NCI-H1930 (cell line): ENCODE measurements at regions not wholly inside any gene's neighbourhood (a gene's known extent, or its start where the extent isn't known, plus 50 kb on each side); places are given as distances from the start of the nearest gene placed in this dataset.
"Not testable (repeated sequence)": the region's sequence is repeated elsewhere in the genome, so short reads cannot be mapped to it uniquely, and the experiment has no call there.

Experiments used
- DNase-seq, 2 experiments: peaks; one replicate each; lab custom pipeline; 2025; lab: John Stamatoyannopoulos, UW

GRCh38 chr4:144371485-144371884 is 231.0 kb upstream of the GYPA start:
- DNase-seq = no peak

- DNase-seq = no peak
These were observed 233.5 kb upstream of the GYPA start for GRCh38 chr4:144374065-144374464.

GRCh38 chr4:144376866-144377265 is 236.3 kb upstream of the GYPA start:
- DNase-seq = no peak

- DNase-seq = no peak
These were observed 243.9 kb upstream of the GYPA start for GRCh38 chr4:144384408-144384807.

- DNase-seq = no peak
These were observed 246.0 kb upstream of the HHIP start for GRCh38 chr4:144399927-144400326.

- no peak for DNase-seq
These were observed 243.8 kb upstream of the HHIP start for GRCh38 chr4:144402176-144402575.

- no peak for DNase-seq
These were observed 243.0 kb upstream of the HHIP start for GRCh38 chr4:144402999-144403398.

GRCh38 chr4:144403893-144404292 is 242.1 kb upstream of the HHIP start:
- no peak for DNase-seq

GRCh38 chr4:144409525-144409924 is 236.4 kb upstream of the HHIP start:
- DNase-seq = no peak

- DNase-seq = no peak
These were observed 235.6 kb upstream of the HHIP start for GRCh38 chr4:144410230-144410783.

- no peak for DNase-seq
These were observed 234.8 kb upstream of the HHIP start for GRCh38 chr4:144411119-144411518.

GRCh38 chr4:144411700-144412099 is 234.3 kb upstream of the HHIP start:
- DNase-seq = no peak

- DNase-seq = no peak
These were observed 224.9 kb upstream of the HHIP start for GRCh38 chr4:144421056-144421455.

GRCh38 chr4:144421839-144422565 is 224.0 kb upstream of the HHIP start:
- no peak for DNase-seq

GRCh38 chr4:144423930-144424329 is 222.0 kb upstream of the HHIP start:
- no peak for DNase-seq

- not testable (repeated sequence) for DNase-seq
These were observed 219.9 kb upstream of the HHIP start for GRCh38 chr4:144426023-144426422.

- no peak for DNase-seq
These were observed 203.2 kb upstream of the HHIP start for GRCh38 chr4:144442713-144443112.

GRCh38 chr4:144449611-144450010 is 196.3 kb upstream of the HHIP start:
- DNase-seq = no peak

GRCh38 chr4:144450526-144450925 is 195.4 kb upstream of the HHIP start:
- DNase-seq = no peak

GRCh38 chr4:144451766-144452450 is 194.0 kb upstream of the HHIP start:
- DNase-seq = no peak

- no peak for DNase-seq
These were observed 189.8 kb upstream of the HHIP start for GRCh38 chr4:144456196-144456595.

- no peak for DNase-seq
These were observed 184.1 kb upstream of the HHIP start for GRCh38 chr4:144461906-144462305.

- DNase-seq = no peak
These were observed 182.7 kb upstream of the HHIP start for GRCh38 chr4:144463236-144463635.
